ENCODE measurements at regions not wholly inside any gene's neighbourhood (a gene's known extent, or its start where the extent isn't known, plus 50 kb on each side); places are given as distances from the start of the nearest gene placed in this dataset.
"Not testable (repeated sequence)": the region's sequence is repeated elsewhere in the genome, so short reads cannot be mapped to it uniquely, and the experiment has no call there.

- DNase-seq (ENCODE audit: low read depth, low spot score); H3K27ac ChIP-seq: not testable (repeated sequence)
These were observed 570.8 kb downstream of the ZWINT start for GRCh38 chr10:55790276-55790675.

GRCh38 chr10:55786461-55787050 lies 574.5 kb downstream of the ZWINT start:
- no peak overlapping the region for H3K27ac ChIP-seq
- DNase-seq (ENCODE audit: low read depth, low spot score), result no peak

DNA sequence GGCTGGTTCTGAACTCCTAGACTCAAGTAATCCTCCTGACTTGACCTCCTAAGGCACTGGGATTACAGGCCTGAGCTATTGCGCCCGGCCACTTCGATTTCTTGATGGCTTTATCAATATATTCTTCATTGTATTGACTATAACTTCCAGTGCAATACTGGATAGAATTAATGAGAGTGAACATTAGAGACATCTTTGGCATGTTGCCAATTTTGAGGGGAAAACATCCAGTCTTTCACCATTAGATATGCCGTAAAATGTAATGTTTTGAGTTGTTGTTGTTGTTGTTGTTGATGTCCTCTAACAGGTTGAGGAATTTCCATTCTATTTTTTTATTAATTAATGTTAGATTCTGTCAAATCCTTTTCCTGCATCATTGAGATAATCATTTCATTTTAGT lies 578.9 kb downstream of the ZWINT start:
- no peak overlapping the region for H3K27ac ChIP-seq
- no peak for DNase-seq (ENCODE audit: low read depth, low spot score)

GRCh38 chr10:55766212-55766611 lies 594.8 kb downstream of the ZWINT start:
- no peak overlapping the region for H3K27ac ChIP-seq
- no peak for DNase-seq (ENCODE audit: low read depth, low spot score)

DNA sequence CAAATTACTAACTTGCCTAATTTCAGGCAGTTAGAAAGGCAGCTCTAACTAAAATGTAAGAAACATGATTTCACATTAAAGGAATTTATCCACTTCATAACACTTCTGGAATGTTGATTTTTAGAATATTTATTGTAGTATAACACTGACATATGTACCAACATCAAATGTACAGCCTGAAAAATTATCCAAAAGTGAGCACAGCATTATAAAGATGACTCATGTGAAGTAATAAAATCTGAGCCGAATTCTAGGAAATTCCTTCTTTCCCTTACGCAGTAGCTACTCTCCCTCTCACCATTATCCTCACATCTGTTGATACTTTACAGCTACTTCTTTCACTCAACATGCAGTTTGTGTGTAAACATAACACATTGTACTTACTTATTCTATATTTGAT lies 610.6 kb downstream of the ZWINT start:
- no peak overlapping the region for H3K27ac ChIP-seq
- DNase-seq (ENCODE audit: low read depth, low spot score), result no peak

GRCh38 chr10:55747244-55747643 lies 613.8 kb downstream of the ZWINT start:
- no peak overlapping the region for H3K27ac ChIP-seq
- DNase-seq (ENCODE audit: low read depth, low spot score), result no peak

DNA sequence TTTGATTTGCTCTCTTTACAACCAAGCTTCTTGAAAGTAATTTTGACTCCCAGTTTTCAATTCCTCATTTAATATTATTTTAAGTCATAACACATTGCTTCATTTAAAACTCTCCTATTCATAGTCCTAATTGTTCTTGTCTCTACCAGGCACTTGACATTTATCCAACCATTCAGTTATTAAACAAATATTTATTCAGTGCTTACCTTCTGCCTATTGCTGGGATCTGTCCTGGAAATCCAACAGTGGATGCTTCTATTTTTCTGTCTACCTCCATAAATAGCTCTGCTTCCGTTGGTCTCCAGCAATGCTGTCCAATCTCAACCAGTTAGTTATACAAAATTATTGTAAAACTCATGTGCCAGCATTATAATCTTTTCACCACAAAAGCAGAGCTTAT lies 615.1 kb downstream of the ZWINT start:
- H3K27ac ChIP-seq, result no peak overlapping the region
- no peak for DNase-seq (ENCODE audit: low read depth, low spot score)

DNA sequence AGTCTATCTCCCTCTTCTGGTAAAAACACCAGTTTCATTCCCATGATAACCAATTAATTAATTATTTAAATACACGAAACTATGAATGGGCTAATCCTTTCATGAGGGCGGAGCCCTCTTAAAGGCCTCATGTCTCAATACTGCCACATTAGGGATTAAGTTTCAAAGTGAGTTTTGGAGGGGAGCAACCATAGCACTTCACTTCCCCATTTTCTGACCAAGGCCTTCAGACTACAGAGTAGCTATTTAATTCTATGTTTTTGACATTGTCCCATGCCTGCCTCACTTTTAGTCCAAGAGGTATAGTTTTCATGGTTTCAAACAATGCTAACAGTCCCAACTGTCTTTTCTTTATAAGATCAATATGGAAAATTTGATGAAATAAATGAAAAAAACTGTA lies 618.6 kb downstream of the ZWINT start:
- no peak for DNase-seq (ENCODE audit: low read depth, low spot score)

GRCh38 chr10:55740767-55741166 lies 620.3 kb downstream of the ZWINT start:
- H3K27ac ChIP-seq; DNase-seq (ENCODE audit: low read depth, low spot score): not testable (repeated sequence)

More for the DNA sequence above, 618.6 kb downstream of the ZWINT start:
- no peak overlapping the region for H3K27ac ChIP-seq

GRCh38 chr10:55740110-55740509 lies 620.9 kb downstream of the ZWINT start:
- DNase-seq (ENCODE audit: low read depth, low spot score), result no peak
- H3K27ac ChIP-seq, result no peak overlapping the region

GRCh38 chr10:55734112-55734511 lies 626.9 kb downstream of the ZWINT start:
- no peak for DNase-seq (ENCODE audit: low read depth, low spot score)
- H3K27ac ChIP-seq, result no peak overlapping the region

DNA sequence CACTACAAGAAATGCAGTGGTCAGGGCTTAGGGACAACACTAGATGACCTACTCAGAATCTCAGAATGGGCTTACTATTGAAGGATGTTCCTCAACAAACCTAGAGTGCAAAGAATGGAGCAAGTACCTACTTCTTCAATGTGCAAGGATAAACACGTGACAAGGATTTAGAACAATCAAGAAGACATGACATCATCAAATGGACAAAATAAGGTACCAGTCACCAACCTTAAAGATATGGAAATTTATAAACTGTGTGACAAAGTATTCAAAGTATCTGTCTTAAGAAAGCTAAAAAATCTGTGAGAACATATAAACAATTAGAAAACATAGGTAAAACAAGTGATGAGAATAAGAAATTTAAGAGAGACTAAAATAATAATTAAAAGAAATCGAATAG lies 656.1 kb downstream of the ZWINT start:
- DNase-seq (ENCODE audit: low read depth, low spot score), result no peak
- H3K27ac ChIP-seq, result no peak overlapping the region

DNA sequence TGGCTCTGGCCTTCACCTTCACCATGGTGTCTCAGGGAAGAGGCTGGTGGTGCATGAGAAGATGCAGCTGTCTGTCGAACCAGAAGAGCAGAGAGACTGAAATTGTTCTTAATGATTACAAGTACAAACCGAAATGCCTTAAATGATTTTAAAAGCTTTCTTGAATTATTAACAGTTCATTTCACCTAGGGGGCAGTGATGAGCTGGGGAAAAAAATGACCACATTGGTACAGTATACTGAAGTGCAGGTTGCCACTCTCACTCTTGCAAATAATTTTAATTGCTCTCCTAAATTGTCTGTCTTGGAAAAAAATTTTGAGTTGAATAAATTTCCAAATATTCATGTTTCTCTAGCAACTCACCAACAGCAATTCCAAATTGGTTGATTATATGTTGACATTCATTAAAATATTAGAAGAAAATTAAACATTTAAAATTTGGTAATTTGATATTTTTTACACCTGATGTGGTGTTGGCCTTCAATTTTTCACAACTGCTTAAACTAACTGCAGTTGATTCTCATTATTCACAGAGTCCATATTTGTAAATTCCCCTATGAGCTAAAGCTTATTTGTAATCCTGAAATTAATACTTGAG lies 692.6 kb downstream of the ZWINT start:
- DNase-seq (ENCODE audit: low read depth, low spot score), result no peak
- no peak overlapping the region for H3K27ac ChIP-seq

GRCh38 chr10:55653531-55653930 lies 707.5 kb downstream of the ZWINT start:
- DNase-seq (ENCODE audit: low read depth, low spot score), result no peak

DNA sequence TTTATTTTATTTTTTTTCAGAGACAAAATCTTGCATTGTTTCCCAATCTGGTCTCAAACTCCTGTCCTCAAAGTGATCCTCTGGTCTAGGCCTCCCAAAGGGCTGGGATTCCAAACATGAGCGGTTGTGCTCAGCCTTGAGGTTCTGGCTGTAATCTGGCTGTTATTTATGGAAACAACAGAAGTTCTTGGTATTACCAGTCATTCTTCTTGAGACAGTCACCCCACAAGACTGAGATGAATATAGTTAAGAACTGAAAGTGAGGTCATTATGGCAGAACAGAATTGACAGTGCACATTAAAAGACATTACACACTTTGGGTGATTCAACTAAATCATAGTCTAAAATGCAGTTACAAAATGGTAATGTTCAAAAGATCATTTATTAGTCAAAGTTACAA lies 719.5 kb downstream of the ZWINT start:
- no peak overlapping the region for H3K27ac ChIP-seq

More at GRCh38 chr10:55653531-55653930, 707.5 kb downstream of the ZWINT start:
- H3K27ac ChIP-seq, result no peak overlapping the region

GRCh38 chr10:55631071-55631654 lies 729.9 kb downstream of the ZWINT start:
- no peak overlapping the region for H3K27ac ChIP-seq
- no peak for DNase-seq (ENCODE audit: low read depth, low spot score)

More for the DNA sequence above, 719.5 kb downstream of the ZWINT start:
- no peak for DNase-seq (ENCODE audit: low read depth, low spot score)

DNA sequence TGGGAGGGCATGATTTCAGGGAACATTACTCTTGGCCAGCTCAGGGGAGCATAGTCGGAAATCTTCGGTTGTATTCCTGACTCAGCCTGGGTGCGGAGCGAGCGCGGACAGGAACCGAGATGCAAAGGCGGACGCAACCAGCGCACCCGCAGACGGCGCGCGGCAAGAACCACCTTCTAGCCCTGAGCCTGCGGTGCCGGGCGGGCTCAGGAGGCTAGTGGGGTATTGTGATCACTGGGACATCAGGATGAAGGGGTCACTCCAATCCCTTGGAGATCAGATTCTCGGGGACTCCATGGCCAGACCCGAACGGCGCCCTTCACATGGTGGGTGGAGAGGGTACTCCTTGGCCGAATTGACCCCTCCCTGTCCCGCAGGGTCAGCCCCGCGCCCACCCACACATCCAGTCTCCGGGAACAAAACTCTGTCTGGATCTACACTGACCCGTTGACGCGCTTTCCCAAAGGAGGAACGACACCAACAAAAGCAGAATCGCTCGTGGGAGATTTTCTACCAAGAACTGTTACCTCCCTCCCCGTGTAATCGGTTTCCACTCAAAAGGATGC lies 730.5 kb downstream of the ZWINT start:
- no peak overlapping the region for H3K27ac ChIP-seq
- DNase-seq (ENCODE audit: low read depth, low spot score), result no peak

GRCh38 chr10:55629793-55630490 lies 731.1 kb downstream of the ZWINT start:
- no peak overlapping the region for H3K27ac ChIP-seq
- DNase-seq (ENCODE audit: low read depth, low spot score), result no peak

GRCh38 chr10:55628260-55628701 lies 732.8 kb downstream of the ZWINT start:
- DNase-seq (ENCODE audit: low read depth, low spot score), result no peak
- H3K27ac ChIP-seq, result no peak overlapping the region

GRCh38 chr10:55627501-55628051 lies 733.5 kb downstream of the ZWINT start:
- no peak for DNase-seq (ENCODE audit: low read depth, low spot score)
- no peak overlapping the region for H3K27ac ChIP-seq

All from epithelial cell of prostate (primary cell).